MCF 10A (cell line): ENCODE measurements at regions not wholly inside any gene's neighbourhood (a gene's known extent, or its start where the extent isn't known, plus 50 kb on each side); places are given as distances from the start of the nearest gene placed in this dataset.

ENCODE experiments used
- BruUV-seq: library from RNA; stranded (reverse); fragments of 400-500 nt; replicated peaks from 2 replicates; lab custom pipeline; 2021; lab: Mats Ljungman, UMichigan
- CTCF ChIA-PET: fragments of 300-600 bp; sonication (Branson Sonifier 250); formaldehyde crosslinking; extraction: SDS; loops from one replicate; lab custom pipeline; 2021; ENCODE audit warnings: antibody characterized with exemption, inconsistent platforms; lab: Yijun Ruan, JAX
- POLR2A ChIA-PET: fragments of 300-600, 350-650 bp; sonication (Branson Sonifier 250); formaldehyde crosslinking; extraction: SDS; loops from one replicate; lab custom pipeline; 2020; ENCODE audit warnings: antibody characterized with exemption, inconsistent platforms; lab: Yijun Ruan, JAX
- DNase-seq: peaks from one replicate; pipeline ENCODE4 v3.0.0-alpha.2; 2018; ENCODE audit not compliant: unreplicated experiment
- H3K27ac Mint-ChIP-seq: one replicate; pipeline ENCODE4 v1.8.0; 2022; ENCODE audit warnings: mild to moderate bottlenecking, low read depth, mixed read lengths; ENCODE audit not compliant: unreplicated experiment
- H3K27me3 Mint-ChIP-seq: one replicate; pipeline ENCODE4 v1.8.0; 2022; ENCODE audit warnings: mixed read lengths; ENCODE audit not compliant: insufficient read depth, unreplicated experiment
- H3K36me3 Mint-ChIP-seq: one replicate; pipeline ENCODE4 v1.8.0; 2022; ENCODE audit warnings: mild to moderate bottlenecking, moderate library complexity, mixed read lengths; ENCODE audit not compliant: insufficient read depth, unreplicated experiment
- H3K4me1 Mint-ChIP-seq: one replicate; pipeline ENCODE4 v1.8.0; 2022; ENCODE audit warnings: mixed read lengths; ENCODE audit not compliant: insufficient read depth, unreplicated experiment
- H3K4me3 Mint-ChIP-seq: one replicate; pipeline ENCODE4 v1.8.0; 2022; ENCODE audit warnings: mild to moderate bottlenecking, moderate library complexity, mixed read lengths; ENCODE audit not compliant: unreplicated experiment
- H3K9me3 Mint-ChIP-seq: one replicate; pipeline ENCODE4 v1.8.0; 2022; ENCODE audit warnings: mixed read lengths; ENCODE audit not compliant: unreplicated experiment
- intact Hi-C: fragments of 100-400 bp; cut with micrococcal nuclease; formaldehyde crosslinking; loops from 2 replicates; pipeline ENCODE4 v1.14.1; 2022
- TF ChIP-seq, protein P1 (sequence below): fragments of 200-600 bp; IDR thresholded peaks from one replicate; pipeline ENCODE4 v1.8.0; 2022; ENCODE audit warnings: antibody characterized with exemption, mild to moderate bottlenecking; ENCODE audit not compliant: unreplicated experiment

DNA sequence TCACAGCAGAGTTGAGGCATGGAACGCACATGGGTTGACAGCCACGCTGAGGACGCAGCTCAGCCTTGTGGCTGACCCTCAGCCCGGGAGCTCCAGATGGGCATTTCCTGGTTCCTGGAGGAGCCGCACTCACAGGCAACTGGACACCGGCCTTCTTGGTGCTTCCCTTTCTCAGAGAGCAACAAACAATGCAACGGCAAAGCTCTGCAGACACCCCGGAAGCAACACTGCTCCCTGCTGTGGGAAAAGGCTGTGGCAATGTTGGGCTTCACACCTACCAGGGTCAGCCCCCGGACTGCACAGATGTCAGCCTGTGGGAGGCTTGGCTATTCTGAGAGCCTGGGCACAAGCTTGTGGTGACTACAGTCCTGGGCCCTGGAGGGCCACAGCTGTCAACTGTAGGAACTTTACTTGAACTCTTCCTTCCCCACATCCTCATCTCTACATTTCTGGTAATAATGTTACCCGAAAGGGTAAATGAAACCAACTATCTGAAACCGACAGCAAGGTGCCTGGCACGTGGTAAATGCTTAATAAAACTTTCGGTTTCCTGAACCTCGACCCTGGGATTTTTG lies 597.5 kb upstream of the MKI67 start:
- DNase-seq = no peak
- ChIA-PET POLR2A (no interaction called here), CTCF (no interaction called here)
- TF ChIP-seq, protein P1, sequence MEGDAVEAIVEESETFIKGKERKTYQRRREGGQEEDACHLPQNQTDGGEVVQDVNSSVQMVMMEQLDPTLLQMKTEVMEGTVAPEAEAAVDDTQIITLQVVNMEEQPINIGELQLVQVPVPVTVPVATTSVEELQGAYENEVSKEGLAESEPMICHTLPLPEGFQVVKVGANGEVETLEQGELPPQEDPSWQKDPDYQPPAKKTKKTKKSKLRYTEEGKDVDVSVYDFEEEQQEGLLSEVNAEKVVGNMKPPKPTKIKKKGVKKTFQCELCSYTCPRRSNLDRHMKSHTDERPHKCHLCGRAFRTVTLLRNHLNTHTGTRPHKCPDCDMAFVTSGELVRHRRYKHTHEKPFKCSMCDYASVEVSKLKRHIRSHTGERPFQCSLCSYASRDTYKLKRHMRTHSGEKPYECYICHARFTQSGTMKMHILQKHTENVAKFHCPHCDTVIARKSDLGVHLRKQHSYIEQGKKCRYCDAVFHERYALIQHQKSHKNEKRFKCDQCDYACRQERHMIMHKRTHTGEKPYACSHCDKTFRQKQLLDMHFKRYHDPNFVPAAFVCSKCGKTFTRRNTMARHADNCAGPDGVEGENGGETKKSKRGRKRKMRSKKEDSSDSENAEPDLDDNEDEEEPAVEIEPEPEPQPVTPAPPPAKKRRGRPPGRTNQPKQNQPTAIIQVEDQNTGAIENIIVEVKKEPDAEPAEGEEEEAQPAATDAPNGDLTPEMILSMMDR = no peak
- BruUV-seq = no TSS peak
- Mint-ChIP-seq H3K27ac (no peak overlapping the region), H3K36me3 (peaks cover 5% of the 10 kb centered on the region), H3K4me3 (no peak overlapping the region), H3K9me3 (peaks cover 15% of the 10 kb centered on the region), H3K4me1 (no peaks in the 10 kb centered on the region), H3K27me3 (no peaks in the 10 kb centered on the region)
- intact Hi-C loops = no loop called here

DNA sequence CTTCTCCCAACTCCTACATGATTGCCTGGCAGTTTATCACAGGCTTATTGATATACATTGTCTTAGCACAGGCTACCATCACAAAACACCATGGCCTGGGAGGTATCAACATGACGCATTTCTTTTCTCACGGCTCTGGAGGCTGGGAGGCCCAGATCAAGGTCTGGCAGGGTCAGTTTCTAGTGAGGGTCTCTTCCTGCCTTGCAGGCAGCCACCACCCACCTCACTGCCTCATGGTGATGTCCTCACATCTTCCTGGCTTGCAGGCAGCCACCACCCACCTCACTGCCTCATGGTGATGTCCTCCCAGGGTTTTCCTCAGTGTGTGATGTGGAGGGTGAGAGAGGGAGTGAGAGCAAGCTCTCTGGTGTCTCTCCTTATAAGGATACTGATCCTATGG lies 599.3 kb upstream of the MKI67 start:
- Mint-ChIP-seq H3K27ac (no peak overlapping the region), H3K4me1 (no peaks in the 10 kb centered on the region), H3K36me3 (peaks cover 5% of the 10 kb centered on the region), H3K9me3 (peaks cover 4% of the 10 kb centered on the region), H3K27me3 (no peaks in the 10 kb centered on the region), H3K4me3 (no peak overlapping the region)
- ChIA-PET CTCF (interaction anchor here (0.7 to 1.2 kb wide), 3 partner anchors 38 to 491 kb away, joined by 3 to 4 read pairs (median 3); no protein-coding TSS in a partner anchor), POLR2A (no interaction called here)
- BruUV-seq = no TSS peak
- TF ChIP-seq, protein P1 = no peak
- intact Hi-C loops = no loop called here
- DNase-seq = no peak

DNA sequence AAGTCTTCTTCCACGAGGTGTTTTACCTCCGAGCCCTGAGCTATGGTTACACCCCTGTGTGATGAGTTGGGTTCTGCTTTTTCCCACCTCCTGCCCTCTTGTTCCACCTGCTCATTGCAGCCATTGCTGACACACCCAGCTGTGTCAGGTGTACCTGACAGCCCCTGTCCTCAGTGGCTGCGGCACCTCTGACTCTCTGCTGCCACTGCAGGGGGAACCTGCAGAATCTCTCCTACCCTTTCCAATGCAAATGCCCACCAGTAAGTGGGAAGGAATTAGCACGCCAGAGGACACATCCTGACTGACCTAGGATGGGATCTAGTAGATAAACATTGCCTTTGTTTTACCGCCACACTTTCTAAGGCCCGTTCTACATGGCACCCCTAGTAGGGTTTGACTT lies 600.9 kb upstream of the MKI67 start:
- Mint-ChIP-seq H3K4me1 (no peaks in the 10 kb centered on the region), H3K4me3 (no peak overlapping the region), H3K27ac (no peak overlapping the region), H3K9me3 (peaks cover under 1% of the 10 kb centered on the region), H3K27me3 (no peaks in the 10 kb centered on the region), H3K36me3 (peaks cover 5% of the 10 kb centered on the region)
- ChIA-PET CTCF (interaction anchor here (0.6 kb wide), 1 partner anchor 1111 kb away, joined by 3 read pairs; no protein-coding TSS in a partner anchor), POLR2A (no interaction called here)
- intact Hi-C loops = no loop called here
- TF ChIP-seq, protein P1 = no peak
- no peak for DNase-seq
- no TSS peak for BruUV-seq

DNA sequence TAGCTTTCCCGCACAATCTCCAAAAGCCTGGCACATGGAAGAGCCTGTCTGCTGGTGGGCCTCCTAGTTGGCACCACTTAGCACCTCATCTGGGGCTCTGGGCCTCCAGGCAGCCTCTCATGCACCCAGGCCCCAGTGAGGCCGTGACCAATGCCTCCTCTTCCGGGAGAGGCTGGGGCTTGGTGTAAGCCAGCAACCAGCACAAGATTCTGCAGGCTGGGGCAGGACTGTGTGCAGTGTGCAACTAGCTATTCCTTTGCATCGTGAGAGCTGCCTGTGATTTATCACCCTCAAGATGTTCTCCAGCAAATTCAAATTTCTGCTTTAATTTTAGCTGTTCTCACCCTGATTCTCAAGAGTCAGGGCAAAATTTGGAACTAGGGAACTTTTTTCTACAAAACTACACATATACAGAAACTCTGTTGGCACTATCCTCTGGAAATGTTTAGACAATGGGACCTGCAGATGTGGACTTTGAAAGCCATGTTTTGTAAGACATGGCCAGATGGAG lies 603.7 kb upstream of the MKI67 start:
- Mint-ChIP-seq H3K9me3 (peaks cover 8% of the 10 kb centered on the region), H3K4me1 (no peaks in the 10 kb centered on the region), H3K4me3 (no peak overlapping the region), H3K27me3 (no peaks in the 10 kb centered on the region), H3K36me3 (no peaks in the 10 kb centered on the region), H3K27ac (no peak overlapping the region)
- no TSS peak for BruUV-seq
- POLR2A ChIA-PET = no interaction called here
- no peak for DNase-seq
- intact Hi-C loops = no loop called here
- TF ChIP-seq, protein P1 = no peak
- CTCF ChIA-PET = no interaction called here
